Heart left ventricle (tissue), 16 donors: ENCODE measurements at regions not wholly inside any gene's neighbourhood (a gene's known extent, or its start where the extent isn't known, plus 50 kb on each side); places are given as distances from the start of the nearest gene placed in this dataset.

ENCODE experiments used
- ATAC-seq, 4 donors: fragments of 200-7000 bp; cut with Tn5 transposase; one replicate each; pipeline ENCODE4 v1.9.1; 2020 to 2022; ENCODE audit warnings: moderate library complexity in 4 of 4, mild to moderate bottlenecking in 3 of 4, moderate number of reproducible peaks in 1 of 4
- DNase-seq, 5 donors: peaks; one replicate each; pipeline ENCODE4 v3.0.0-alpha.2; 2020
- H3K27ac ChIP-seq, 12 donors: fragments of 200-600 bp; sonication (generic) in 4 of 12; one replicate each; pipeline versions ENCODE4 v1.5.0 to v1.8.0; 2016 to 2022; ENCODE audit warnings: mild to moderate bottlenecking in 2 of 12
- H3K27me3 ChIP-seq, 9 donors: fragments of 200-600 bp; sonication (generic) in 2 of 9; one replicate each; pipeline versions ENCODE4 v1.5.1 to v1.8.0; 2016 to 2022; ENCODE audit warnings: mild to moderate bottlenecking in 3 of 9
- H3K36me3 ChIP-seq, 9 donors: fragments of 200-600 bp; sonication (generic) in 2 of 9; one replicate each; pipeline versions ENCODE4 v1.5.0 to v1.8.0; 2018 to 2022; ENCODE audit warnings: mild to moderate bottlenecking in 2 of 9
- H3K4me1 ChIP-seq, 12 donors: fragments of 200-600 bp; sonication (generic) in 4 of 12; one replicate each; pipeline versions ENCODE4 v1.5.0 to v1.8.0; 2016 to 2022; ENCODE audit warnings: mild to moderate bottlenecking in 3 of 12
- H3K4me3 ChIP-seq, 12 donors: fragments of 200-600 bp; sonication (generic) in 4 of 12; one replicate each; pipeline versions ENCODE4 v1.5.0 to v1.8.0; 2017 to 2022; ENCODE audit warnings: mild to moderate bottlenecking in 9 of 12, moderate library complexity in 4 of 12
- H3K9me3 ChIP-seq, 12 donors: fragments of 200-600 bp; sonication (generic) in 4 of 12; one replicate each; pipeline versions ENCODE4 v1.5.0 to v1.8.0; 2016 to 2022; ENCODE audit warnings: mild to moderate bottlenecking in 1 of 12
- POLR2A ChIP-seq, 2 donors: fragments of 450-650 bp; IDR thresholded peaks; one replicate each; pipeline ENCODE4 v1.6.1; 2017; ENCODE audit warnings: antibody characterized with exemption in 2 of 2, mild to moderate bottlenecking in 2 of 2, moderate library complexity in 2 of 2
- WGBS, 4 donors: extraction: QIAGEN DNeasy Blood & Tissue Kit in 2 of 4; methylation state at CpG; one replicate each; pipeline versions ENCODE4 v1.1.5 to v1.1.7; 2013 to 2018; 5-methylcytosine and 5-hydroxymethylcytosine counted together
- intact Hi-C, 10 donors: fragments of 100-400 bp; cut with DNase I; formaldehyde crosslinking; loops; one replicate each; pipeline versions ENCODE4 v1.11.1 to v1.14.2; 2022
- TF ChIP-seq, protein P1 (sequence below), 12 donors: fragments of 200-600 bp; sonication (generic) in 4 of 12; IDR thresholded peaks; one replicate each; pipeline versions ENCODE4 v1.5.0 to v1.8.0; 2018 to 2022; ENCODE audit warnings: antibody characterized with exemption in 12 of 12, mild to moderate bottlenecking in 5 of 12
- donor health status: ischemic (EF 13 %, LVEDD 7.1; RV severe dilation, severe dysfunction).
- donor health status: healthy with polysubstance abuse.
- donor health status: DM: no; HTN: yes; CAD: no.
- donor health status: DM: no; HTN: no; CAD: no.
- donor health status: ischemic (EF 25% LVEDD 6.9; RV normal size, moderate dysfunction).
- donor health status: ischemic (EF 25% LVEDD 5.7; RV mildly dilated, moderate dysfunction).
- donor health status: healthy.
- donor health status: DM: yes; HTN: yes; CAD: no.
- donor health status: ischemic (EF 35%, LVEDD 5.7; RV mildly dilated, moderate dysfunction).
- donor health status: nonischemic (EF 11% LVEDD 7.7; RV severe dilation, severe dysfunction).
- donor health status: DM: yes; HTN: yes; CAD: no.
- donor health status: PGD.
- donor health status: ischemic (EF 29% LVEDD 5.4; RV normal size, mild dysfunction).
- donor health status: nonischemic (EF 23%, LVEDD 6.1; RV moderate dilation, normal function).

- intact Hi-C loops = no loop called here
- H3K9me3 ChIP-seq = peaks cover 0 to 5% (median 0%) of the 10 kb centered on the region in 12 donors
- TF ChIP-seq POLR2A (IDR thresholded peaks at IDR 0.05) = no peak
- TF ChIP-seq, protein P1, sequence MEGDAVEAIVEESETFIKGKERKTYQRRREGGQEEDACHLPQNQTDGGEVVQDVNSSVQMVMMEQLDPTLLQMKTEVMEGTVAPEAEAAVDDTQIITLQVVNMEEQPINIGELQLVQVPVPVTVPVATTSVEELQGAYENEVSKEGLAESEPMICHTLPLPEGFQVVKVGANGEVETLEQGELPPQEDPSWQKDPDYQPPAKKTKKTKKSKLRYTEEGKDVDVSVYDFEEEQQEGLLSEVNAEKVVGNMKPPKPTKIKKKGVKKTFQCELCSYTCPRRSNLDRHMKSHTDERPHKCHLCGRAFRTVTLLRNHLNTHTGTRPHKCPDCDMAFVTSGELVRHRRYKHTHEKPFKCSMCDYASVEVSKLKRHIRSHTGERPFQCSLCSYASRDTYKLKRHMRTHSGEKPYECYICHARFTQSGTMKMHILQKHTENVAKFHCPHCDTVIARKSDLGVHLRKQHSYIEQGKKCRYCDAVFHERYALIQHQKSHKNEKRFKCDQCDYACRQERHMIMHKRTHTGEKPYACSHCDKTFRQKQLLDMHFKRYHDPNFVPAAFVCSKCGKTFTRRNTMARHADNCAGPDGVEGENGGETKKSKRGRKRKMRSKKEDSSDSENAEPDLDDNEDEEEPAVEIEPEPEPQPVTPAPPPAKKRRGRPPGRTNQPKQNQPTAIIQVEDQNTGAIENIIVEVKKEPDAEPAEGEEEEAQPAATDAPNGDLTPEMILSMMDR (IDR thresholded peaks at IDR 0.05) = no peak
- H3K4me1 ChIP-seq = no peaks in the 10 kb centered on the region
- no peak for ATAC-seq
- H3K4me3 ChIP-seq = no peak overlapping the region
- H3K27ac ChIP-seq = no peak overlapping the region
- no peak for DNase-seq
- no peaks in the 10 kb centered on the region for H3K27me3 ChIP-seq
- no peaks in the 10 kb centered on the region for H3K36me3 ChIP-seq
- WGBS, 4 donors = 35 to 72% (median 58%) methylated on average over 4 of the region's 4 CpGs
Observed at GRCh38 chr6:115819506-115819905, 241.2 kb downstream of the FRK start.

GRCh38 chr6:115817161-115817560 is 243.5 kb downstream of the FRK start:
- ATAC-seq = no peak
- Histone ChIP-seq H3K9me3 (peaks cover 0 to 5% (median 0%) of the 10 kb centered on the region in 12 donors), H3K4me3 (no peak overlapping the region), H3K36me3 (no peaks in the 10 kb centered on the region), H3K27ac (no peak overlapping the region), H3K4me1 (no peaks in the 10 kb centered on the region), H3K27me3 (no peaks in the 10 kb centered on the region)
- intact Hi-C loops = no loop called here
- DNase-seq = no peak
- TF ChIP-seq, protein P1 (IDR thresholded peaks at IDR 0.05) = no peak
- no peak for TF ChIP-seq POLR2A (IDR thresholded peaks at IDR 0.05)
- 35 to 49% (median 38%) methylated on average over 2 of the region's 2 CpGs for WGBS, 4 donors

DNA sequence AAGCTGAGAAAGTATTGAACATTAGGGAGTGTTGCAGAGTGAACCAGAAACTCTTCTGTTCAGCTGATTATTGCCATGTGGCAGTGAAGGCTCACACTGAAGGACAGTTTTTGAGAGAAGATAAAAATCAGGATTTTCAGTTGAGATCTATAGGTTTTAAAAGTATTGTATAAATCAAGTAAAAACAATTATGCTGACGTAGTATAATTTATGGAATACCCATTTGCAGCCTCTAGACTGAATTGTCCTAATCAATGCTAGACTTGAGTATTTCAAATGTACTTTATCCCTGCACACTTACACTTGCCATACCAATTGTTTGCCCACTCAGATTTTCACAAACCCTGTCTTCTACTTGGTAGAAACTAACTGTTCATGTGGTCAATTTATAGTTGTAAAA is 245.8 kb downstream of the FRK start:
- ATAC-seq (no peak), DNase-seq (no peak)
- 83 to 91% (median 89%) methylated on average over 1 of the region's 1 CpG for WGBS, 4 donors
- H3K4me3 ChIP-seq = no peak overlapping the region
- H3K27me3 ChIP-seq = no peaks in the 10 kb centered on the region
- intact Hi-C loops = no loop called here
- TF ChIP-seq, protein P1 (IDR thresholded peaks at IDR 0.05) = no peak
- TF ChIP-seq POLR2A (IDR thresholded peaks at IDR 0.05) = no peak
- no peaks in the 10 kb centered on the region for H3K4me1 ChIP-seq
- no peaks in the 10 kb centered on the region for H3K36me3 ChIP-seq
- H3K9me3 ChIP-seq = peaks cover 0 to 5% (median 0%) of the 10 kb centered on the region in 12 donors
- H3K27ac ChIP-seq = no peak overlapping the region

GRCh38 chr6:115811541-115811940 is 249.2 kb downstream of the FRK start:
- no peak for DNase-seq
- Histone ChIP-seq H3K27ac (no peak overlapping the region), H3K4me3 (no peak overlapping the region), H3K27me3 (no peaks in the 10 kb centered on the region), H3K9me3 (no peaks in the 10 kb centered on the region), H3K36me3 (no peaks in the 10 kb centered on the region), H3K4me1 (no peaks in the 10 kb centered on the region)
- TF ChIP-seq POLR2A (IDR thresholded peaks at IDR 0.05) = no peak
- TF ChIP-seq, protein P1 (IDR thresholded peaks at IDR 0.05) = no peak
- ATAC-seq = no peak
- 82 to 91% (median 83%) methylated on average over 5 of the region's 5 CpGs for WGBS, 4 donors
- intact Hi-C loops = no loop called here
